GM12873 (cell line): ENCODE measurements at regions not wholly inside any gene's neighbourhood (a gene's known extent, or its start where the extent isn't known, plus 50 kb on each side); places are given as distances from the start of the nearest gene placed in this dataset.

Experiments used
- TF ChIP-seq, protein P1 (sequence below): IDR thresholded peaks from 2 replicates; pipeline ENCODE4 v1.5.1; 2012; ENCODE audit warnings: low read depth, mild to moderate bottlenecking, moderate library complexity, low read length, control low read depth; ENCODE audit not compliant: insufficient read depth; ENCODE audit errors: missing control alignments

DNA sequence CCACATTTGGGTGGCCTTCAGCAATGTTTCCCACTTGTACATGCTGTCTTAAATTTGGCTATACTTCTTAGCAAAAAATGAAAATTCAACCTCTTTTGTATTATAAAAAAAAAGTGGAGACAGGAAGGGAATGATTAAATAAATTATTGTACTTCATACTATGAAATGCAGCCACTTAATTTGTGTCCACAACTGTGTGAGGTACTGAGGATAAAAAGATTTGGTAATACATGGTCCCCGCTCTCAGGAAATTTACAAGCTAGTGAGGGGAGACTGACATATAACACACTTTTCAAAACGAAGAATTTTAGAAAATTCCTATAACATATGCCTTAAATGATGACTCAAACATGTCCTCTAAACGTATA, 105.0 kb downstream of the HNRNPD start:
- TF ChIP-seq, protein P1, sequence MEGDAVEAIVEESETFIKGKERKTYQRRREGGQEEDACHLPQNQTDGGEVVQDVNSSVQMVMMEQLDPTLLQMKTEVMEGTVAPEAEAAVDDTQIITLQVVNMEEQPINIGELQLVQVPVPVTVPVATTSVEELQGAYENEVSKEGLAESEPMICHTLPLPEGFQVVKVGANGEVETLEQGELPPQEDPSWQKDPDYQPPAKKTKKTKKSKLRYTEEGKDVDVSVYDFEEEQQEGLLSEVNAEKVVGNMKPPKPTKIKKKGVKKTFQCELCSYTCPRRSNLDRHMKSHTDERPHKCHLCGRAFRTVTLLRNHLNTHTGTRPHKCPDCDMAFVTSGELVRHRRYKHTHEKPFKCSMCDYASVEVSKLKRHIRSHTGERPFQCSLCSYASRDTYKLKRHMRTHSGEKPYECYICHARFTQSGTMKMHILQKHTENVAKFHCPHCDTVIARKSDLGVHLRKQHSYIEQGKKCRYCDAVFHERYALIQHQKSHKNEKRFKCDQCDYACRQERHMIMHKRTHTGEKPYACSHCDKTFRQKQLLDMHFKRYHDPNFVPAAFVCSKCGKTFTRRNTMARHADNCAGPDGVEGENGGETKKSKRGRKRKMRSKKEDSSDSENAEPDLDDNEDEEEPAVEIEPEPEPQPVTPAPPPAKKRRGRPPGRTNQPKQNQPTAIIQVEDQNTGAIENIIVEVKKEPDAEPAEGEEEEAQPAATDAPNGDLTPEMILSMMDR: no peak

DNA sequence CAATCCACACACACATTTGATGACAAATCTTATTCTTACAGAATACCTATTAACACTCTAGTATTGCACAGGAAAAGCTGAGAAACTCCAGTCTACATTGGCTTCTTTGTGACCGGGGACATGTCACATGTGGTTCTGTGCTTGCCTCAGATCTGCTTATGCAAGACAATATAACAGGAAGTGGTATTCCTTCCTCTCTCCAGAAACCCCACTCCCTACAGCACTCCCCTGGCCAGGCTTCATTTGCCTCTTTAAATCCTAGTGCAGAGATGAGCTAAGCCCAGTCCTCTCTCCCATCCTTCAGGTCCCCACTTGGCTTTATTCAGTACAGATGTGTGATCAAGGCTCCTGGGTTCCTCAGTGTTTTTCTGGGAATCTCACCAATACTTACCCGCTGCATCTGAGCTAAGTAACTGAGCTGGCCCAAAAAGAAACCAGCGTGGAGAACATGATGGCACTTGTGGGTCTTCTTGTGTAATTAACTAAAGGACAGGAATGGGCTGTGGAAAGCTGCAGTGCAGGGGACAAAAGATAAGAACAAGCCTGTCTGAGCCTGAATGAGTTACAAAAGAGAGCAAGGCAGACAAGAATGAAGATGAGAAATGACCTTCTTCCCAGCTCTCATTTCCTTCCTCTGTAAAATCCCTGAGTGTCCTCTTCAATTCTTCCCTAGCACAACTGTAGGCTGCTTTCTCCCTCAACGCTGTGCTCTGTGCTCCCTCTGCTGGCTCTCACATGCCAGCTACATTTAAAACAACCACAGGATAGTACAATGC, 105.6 kb downstream of the HNRNPD start:
- TF ChIP-seq, protein P1: peak; percentile 66

DNA sequence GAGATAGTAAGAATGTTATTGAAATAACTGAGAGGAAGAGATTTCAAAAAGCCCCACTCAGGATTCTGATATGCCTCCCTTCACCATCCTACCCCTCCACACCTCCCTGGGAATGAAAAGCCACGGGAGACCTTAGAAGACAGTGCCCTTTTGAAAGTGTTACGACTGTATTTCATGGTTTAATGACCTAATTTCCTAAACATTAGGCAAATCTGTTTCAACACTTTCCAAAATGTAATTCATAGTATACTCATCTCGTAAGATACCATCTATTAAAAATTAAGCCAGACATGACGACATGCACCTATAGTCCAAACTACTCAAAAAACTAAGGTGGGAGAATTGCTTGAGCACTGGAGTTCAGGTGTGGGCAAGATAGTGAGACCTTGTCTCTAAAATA, 106.3 kb downstream of the HNRNPD start:
- TF ChIP-seq, protein P1: no peak

DNA sequence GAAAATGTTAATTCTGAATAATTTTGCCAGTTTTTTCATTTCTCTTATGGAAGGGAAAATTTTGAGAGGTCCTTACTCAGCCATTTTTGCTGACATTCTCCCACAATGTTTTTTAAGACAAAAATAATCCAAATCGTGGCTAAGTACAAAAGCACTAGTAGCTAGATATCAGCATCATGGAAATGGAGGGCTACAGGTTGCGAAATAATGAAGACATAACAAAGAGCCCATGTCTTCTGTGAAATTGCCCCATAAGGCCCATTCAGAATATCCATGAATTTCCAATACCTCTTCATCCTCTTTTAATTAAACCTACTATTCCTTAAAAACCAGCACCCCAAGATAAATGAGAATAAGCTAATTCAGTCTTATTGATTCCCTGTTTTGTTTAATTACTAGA, 107.4 kb downstream of the HNRNPD start:
- TF ChIP-seq, protein P1: no peak

DNA sequence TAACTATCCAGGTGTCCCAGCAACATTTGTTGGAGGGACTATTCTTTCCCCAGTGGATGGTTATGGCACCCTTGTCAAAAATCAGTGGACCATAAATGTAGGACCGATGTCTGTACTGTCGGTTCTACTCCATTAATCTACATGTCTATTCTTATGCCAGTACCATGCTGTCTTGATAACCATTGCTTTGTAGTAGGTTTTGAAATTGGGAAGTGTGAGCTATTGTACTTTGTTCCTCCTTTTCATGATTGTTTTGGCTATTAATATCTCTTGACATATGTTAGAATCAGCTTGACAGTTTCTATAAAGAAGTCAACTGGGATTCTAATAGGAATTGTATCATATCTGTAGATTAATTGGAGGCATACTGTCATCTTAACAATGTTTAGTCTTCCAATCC, 112.7 kb downstream of the HNRNPD start:
- TF ChIP-seq, protein P1: no peak

DNA sequence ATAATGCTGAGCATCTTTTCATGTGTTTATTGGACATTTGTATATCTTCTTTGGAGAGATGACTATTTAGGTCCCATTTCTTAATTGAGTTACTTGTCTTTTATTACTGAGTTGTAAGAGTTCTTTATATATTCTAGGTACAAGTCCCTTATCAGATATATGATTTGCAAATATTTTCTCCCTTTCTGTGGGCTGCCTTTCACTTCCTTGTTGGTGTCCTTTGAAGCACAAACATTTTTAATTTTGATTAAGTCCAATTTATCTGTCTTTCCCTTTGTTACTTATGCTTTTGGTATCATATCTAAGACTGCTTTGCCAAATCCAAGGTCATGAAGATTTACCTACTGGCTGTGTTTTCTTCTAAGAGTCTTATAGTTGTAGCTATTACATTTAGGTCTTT, 113.2 kb downstream of the HNRNPD start:
- TF ChIP-seq, protein P1: no peak

DNA sequence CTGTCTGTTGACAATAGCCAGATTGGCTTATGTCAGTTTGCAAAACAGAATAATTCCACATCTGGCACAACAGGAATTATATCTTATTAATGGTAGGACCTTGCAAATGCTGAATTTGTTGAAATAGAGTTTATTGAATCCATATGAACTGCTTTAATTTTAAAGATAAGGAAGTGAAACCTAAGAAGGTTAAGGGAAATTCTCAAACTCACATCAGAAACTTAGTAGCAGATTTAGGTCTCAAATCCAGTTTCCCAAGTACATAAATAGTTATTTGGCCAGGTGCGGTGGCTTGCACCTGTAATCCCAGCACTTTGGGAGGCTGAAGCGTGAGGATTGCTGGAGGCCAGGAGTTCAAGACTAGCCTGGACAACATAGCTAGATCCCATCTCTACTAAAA, 117.1 kb downstream of the HNRNPD start:
- TF ChIP-seq, protein P1: no peak

DNA sequence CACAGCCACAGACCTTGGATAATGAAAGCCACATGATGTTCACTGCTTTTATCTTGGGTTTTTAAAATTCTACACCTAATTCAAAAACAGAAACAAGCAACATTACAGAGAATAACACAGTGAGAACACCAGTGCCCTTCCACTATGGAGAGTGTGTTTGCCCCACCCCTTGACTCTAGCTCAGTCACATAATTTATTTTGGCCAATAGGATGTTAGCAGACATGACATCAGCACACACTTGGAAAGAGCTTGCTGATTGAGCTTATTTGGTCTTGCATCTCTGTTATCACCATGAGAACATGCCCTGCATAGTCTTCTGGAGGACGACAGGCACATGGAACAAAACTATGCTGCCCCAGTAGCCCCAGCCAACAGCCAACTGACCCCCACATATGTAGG, 118.1 kb downstream of the HNRNPD start:
- TF ChIP-seq, protein P1: no peak
